ENCODE measurements at regions not wholly inside any gene's neighbourhood (a gene's known extent, or its start where the extent isn't known, plus 50 kb on each side); places are given as distances from the start of the nearest gene placed in this dataset.

- no peak for DNase-seq (ENCODE audit: low read depth)
Observed at GRCh38 chr6:33967966-33968724, 164.3 kb upstream of the MLN start.

DNA sequence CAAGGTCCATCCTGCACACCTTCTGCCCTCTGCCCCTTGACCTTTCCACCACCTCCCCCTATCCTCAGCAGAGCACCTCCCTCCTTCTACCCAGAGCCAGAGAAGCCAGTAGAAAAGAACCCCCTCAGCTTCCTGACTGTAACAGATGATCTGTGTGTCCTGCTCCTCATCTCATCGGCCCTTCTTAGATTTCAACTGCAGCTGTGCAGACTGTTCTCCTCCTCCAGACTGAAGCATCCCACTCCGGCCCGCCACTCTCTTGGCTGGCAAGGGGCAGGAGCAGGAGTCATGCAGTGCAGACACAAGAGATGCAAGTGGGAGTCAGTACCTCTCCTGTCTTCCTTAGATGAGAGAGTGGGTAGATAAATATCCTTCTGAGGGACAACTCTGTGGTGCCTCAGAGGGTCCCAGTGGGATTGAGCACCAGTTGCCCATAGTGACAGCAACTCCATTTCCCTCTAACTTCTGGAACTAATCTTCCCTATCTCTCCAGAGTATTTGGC lies 163.5 kb upstream of the MLN start:
- DNase-seq (ENCODE audit: low read depth), result no peak

DNA sequence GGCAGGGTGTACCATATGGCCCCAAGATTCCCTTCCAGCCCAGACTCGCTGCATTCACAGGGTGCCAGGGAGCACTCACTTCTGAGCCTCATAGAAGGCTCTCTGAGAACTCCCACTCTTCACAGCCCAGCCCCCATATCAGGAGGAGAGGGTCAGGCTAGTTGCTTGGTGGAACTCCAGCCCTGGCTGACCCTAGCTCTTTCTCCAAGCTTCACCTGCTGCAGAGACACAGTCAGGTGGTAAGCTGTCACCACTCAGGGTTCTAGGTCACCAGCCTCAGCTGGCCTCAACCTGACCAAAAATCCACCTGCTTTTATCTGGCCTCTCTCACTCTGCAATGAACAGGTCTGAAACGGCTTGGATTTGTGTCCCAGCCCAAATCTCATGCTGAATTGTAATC lies 162.7 kb upstream of the MLN start:
- no peak for DNase-seq (ENCODE audit: low read depth)

DNA sequence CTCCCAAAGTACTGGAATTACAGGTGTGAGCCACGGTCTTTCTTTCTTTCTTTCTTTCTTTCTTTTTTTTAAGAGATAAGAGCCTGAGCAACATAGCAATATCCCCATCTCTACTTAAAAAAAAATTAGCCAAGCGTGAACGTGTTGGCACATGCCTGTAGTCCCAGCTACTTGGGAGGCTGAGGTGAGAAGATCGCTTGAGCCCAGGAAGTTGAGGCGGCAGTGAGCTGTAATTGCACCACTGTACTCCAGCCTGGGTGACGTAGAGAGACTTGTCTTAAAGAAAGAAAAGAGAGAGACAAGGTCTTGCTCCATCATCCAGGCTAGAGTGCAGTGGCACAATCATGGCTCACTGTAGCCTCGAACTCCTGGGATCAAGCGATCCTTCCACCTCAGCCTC lies 162.0 kb upstream of the MLN start:
- no peak for DNase-seq (ENCODE audit: low read depth)

- no peak for DNase-seq (ENCODE audit: low read depth)
Observed at GRCh38 chr6:33964387-33964786, 160.6 kb upstream of the MLN start.

GRCh38 chr6:33963136-33963750 lies 159.4 kb upstream of the MLN start:
- no peak for DNase-seq (ENCODE audit: low read depth)

- DNase-seq (ENCODE audit: low read depth), result no peak
Observed at GRCh38 chr6:33962246-33963027, 158.6 kb upstream of the MLN start.

- DNase-seq (ENCODE audit: low read depth), result no peak
Observed at GRCh38 chr6:33961691-33962090, 157.9 kb upstream of the MLN start.

DNA sequence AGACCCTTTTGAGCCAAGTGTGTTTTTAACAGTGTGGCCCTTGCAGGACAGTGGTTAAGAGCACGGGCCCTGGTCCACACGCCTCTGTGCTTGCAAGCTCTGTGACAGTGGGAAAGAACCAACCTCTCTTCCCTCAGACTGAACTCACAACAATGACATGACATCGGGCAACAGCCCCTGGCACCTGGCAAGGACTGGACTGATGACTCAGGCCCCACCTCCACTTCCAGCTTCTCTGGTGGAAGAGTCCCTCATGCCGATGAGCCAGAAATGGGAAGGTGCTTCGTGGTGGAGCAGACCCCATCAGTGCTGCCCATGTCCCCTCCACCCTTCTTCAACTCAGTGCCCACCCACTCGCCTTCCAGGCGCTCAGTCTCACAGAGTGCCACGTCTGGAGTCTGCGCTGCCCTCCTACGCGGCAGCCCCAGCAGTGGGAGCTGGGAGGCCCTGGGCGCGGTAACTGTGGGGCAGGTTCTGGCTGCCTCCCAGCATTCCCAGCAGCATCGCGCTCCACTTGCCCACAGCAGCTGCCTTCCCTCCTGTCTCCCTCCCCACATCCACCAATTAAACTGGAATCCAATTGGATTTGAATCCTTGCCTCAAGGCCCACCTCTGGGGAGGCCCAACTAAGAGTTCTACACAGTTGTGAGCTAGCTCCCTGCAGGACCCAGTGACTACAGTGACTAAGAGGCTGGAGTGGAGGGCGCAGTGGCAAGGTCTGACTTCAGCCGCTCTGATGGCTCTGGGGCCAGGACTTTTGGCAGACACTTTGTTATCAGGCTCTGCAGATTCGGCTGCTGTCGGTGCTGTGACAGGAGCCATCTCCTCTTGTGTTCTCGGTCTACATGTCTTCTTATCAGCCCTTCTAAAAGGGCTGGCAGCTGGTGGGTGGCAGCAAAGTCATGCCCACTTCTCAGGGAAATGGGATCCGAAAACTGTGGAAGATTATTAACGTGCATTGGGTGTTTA lies 156.8 kb upstream of the MLN start:
- DNase-seq (ENCODE audit: low read depth), result no peak

- DNase-seq (ENCODE audit: low read depth), result no peak
Observed at GRCh38 chr6:33959661-33960344, 156.0 kb upstream of the MLN start.

DNA sequence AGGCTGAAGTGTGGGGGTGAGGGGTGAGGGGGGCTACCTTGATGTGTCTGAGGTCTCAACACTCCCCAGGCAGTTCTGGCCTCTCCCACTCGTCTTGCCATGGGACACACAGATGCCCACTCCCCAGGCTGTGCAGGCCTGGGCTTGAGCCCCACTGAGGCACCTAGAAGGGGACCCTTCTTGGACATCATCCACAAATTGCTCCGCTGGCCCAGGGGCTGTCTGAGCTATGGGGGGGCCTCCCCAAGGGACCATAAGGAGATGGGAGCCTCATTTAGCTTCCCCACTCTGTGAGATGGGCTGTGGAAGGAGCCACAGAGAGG lies 155.5 kb upstream of the MLN start:
- DNase-seq (ENCODE audit: low read depth), result no peak

GRCh38 chr6:33958526-33959328 lies 154.9 kb upstream of the MLN start:
- DNase-seq (ENCODE audit: low read depth), result no peak

DNA sequence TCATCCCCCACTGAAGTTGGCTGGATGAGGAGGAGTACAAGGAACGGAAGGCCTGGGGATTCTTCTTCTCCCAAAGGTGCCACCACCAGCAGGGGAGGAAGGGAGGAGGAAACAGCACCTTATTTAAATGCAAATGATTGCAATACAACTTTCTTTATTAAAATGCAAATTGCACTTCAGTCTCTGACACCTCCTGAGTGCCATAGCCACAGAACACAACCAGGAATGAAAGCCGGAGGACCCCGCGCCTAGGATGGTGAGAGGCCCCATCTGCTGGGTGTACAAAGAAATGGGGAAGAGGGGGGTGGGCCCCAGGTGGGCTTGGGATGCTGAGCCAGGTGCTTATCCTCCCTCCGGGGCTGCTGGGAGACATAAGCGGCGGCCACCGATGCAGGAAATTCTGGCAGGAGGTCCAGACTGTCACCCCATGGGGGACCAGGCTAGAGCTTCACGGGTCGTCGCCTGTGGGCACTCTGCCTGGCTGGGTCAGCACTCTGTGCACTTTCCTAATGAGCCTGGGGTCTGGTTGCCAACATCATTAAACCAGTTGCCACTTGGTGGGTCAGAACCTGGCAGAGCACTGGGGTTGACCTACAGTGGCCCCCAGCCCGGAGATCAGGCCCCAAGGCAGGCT lies 154.2 kb upstream of the MLN start:
- no peak for DNase-seq (ENCODE audit: low read depth)

DNA sequence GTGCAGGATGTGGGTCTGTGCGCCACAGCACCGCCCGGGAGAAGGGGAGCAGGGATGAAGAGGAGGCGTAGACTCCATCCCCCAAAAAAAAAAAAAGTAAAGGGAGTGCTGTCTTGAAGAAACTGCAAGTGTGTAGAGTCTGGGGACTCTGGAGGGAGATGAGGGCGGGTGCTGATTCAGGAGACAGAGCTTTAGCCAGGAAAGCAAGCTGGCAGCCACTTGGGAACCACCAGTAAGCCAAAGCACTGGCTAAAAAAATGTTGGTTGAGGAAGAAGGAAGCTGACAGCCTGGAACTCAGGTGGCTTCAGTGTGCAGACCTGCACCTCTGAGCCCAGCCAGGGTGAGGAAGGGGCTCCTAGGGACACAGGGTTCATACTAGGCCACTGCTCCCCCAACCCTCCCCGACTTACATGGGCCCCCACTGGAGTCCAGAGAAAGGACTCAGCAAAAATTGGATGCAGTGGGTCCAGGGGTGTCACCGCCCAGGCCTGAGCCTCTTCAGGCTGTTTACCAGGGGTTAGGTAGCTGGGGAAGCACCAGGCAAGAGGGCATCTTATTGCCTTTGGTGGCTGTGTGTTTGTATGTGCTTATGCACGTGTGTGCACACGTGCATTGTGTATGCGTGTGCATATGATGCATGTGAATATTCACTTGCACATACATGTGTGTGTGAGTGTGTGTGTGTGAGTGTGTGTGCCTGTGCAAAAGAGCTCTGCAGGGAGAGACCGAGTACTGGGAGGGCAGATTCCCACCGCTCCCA lies 153.5 kb upstream of the MLN start:
- no peak for DNase-seq (ENCODE audit: low read depth)

- DNase-seq (ENCODE audit: low read depth), result no peak
Observed at GRCh38 chr6:33956206-33956605, 152.4 kb upstream of the MLN start.

GRCh38 chr6:33955566-33955965 lies 151.8 kb upstream of the MLN start:
- DNase-seq (ENCODE audit: low read depth), result no peak

- no peak for DNase-seq (ENCODE audit: low read depth)
Observed at GRCh38 chr6:33954453-33954852, 150.7 kb upstream of the MLN start.

DNA sequence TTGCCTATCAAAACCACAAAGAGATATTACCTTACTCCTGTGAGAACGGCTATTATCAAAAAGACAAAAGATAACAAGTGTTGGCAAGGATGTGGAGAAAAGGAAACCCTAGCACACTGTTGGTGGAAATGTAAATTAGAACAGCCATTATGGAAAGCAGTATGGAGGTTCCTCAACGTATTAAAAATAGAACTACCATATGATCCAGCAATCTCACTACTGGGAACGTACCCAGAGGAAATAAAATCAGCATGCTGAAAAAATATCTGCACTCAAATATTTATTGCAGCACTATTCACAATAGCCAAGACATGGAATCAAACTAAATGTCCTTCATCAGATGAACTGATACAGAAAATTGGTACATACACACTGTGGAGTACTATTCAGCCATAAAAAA lies 149.4 kb upstream of the MLN start:
- no peak for DNase-seq (ENCODE audit: low read depth)

GRCh38 chr6:33952016-33952415 lies 148.2 kb upstream of the MLN start:
- DNase-seq (ENCODE audit: low read depth), result no peak
